ENCODE measurements at regions not wholly inside any gene's neighbourhood (a gene's known extent, or its start where the extent isn't known, plus 50 kb on each side); places are given as distances from the start of the nearest gene placed in this dataset.
A peak's percentile ranks its signal among the peaks of the same experiment; 100 is the strongest.

DNA sequence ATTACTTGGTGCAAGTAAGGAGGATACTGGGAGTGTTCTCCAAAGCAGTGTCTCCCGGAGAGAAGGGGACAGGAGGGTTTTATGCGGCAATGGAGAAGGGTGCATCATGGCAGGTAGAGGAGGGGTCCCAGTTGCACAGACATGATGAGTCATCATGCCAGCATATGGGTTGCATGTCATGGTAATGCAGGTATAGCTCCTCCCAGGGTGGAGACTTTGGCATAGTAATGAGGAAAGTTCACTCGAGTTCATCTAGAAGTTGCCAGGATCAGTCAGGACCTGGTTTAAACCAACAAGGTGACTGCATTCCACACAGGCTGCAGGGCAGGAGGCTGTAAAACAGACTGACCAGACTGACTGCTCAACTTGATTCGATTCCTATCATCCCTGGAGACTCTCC, 355.7 kb upstream of the DUSP10 start:
- H2AFZ ChIP-seq = no peak overlapping the region
- DNase-seq = peak; percentile 50
- peak overlapping the region; percentile 17; the same call in 1 of the 2 replicates for H3K4me2 ChIP-seq
- H3K9me2 ChIP-seq (ENCODE audit: insufficient read depth) = no peaks in the 10 kb centered on the region
- no peaks in the 10 kb centered on the region; the same call in 1 of the 2 replicates for H3F3A ChIP-seq (ENCODE audit: insufficient read depth, low read depth)
- no peaks in the 10 kb centered on the region for H3K27me3 ChIP-seq (ENCODE audit: insufficient read depth, low read depth)
- peaks cover 12% of the 10 kb centered on the region for H3K4me1 ChIP-seq (replicated peaks; ENCODE audit: insufficient read depth)
- H3K9me3 ChIP-seq (ENCODE audit: insufficient read depth, low read depth) = 0 out of 2 replicates have a peak, but pooled peaks cover 5% of the 10 kb centered on the region
- POLR2A ChIA-PET (ENCODE audit: unreplicated experiment) = no interaction called here
- H3K27ac ChIP-seq = no peak overlapping the region
- H4K20me1 ChIP-seq (ENCODE audit: insufficient read depth) = no peaks in the 10 kb centered on the region
- intact Hi-C loops (cut with micrococcal nuclease; ENCODE audit: unreplicated experiment) = loop anchor here (5.0 kb wide), 1 partner anchor 140 kb away; no protein-coding TSS in a partner anchor
- no peaks in the 10 kb centered on the region for H3K79me2 ChIP-seq (ENCODE audit: low read depth)
- no peak overlapping the region for H3K4me3 ChIP-seq
- no peak for TF ChIP-seq EZH2 (IDR thresholded peaks at IDR 0.05; ENCODE audit: low read depth)
- TF ChIP-seq, protein P1, sequence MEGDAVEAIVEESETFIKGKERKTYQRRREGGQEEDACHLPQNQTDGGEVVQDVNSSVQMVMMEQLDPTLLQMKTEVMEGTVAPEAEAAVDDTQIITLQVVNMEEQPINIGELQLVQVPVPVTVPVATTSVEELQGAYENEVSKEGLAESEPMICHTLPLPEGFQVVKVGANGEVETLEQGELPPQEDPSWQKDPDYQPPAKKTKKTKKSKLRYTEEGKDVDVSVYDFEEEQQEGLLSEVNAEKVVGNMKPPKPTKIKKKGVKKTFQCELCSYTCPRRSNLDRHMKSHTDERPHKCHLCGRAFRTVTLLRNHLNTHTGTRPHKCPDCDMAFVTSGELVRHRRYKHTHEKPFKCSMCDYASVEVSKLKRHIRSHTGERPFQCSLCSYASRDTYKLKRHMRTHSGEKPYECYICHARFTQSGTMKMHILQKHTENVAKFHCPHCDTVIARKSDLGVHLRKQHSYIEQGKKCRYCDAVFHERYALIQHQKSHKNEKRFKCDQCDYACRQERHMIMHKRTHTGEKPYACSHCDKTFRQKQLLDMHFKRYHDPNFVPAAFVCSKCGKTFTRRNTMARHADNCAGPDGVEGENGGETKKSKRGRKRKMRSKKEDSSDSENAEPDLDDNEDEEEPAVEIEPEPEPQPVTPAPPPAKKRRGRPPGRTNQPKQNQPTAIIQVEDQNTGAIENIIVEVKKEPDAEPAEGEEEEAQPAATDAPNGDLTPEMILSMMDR (conservative IDR thresholded peaks at IDR 0.05) = no peak
- BruUV-seq (replicated peaks) = no TSS peak
- H3K36me3 ChIP-seq (ENCODE audit: low read depth) = no peaks in the 10 kb centered on the region
- CTCF ChIA-PET = interaction anchor here (0.6 to 0.7 kb wide), 2 partner anchors 359 to 1214 kb away, joined by 3 read pairs; no protein-coding TSS in a partner anchor

DNA sequence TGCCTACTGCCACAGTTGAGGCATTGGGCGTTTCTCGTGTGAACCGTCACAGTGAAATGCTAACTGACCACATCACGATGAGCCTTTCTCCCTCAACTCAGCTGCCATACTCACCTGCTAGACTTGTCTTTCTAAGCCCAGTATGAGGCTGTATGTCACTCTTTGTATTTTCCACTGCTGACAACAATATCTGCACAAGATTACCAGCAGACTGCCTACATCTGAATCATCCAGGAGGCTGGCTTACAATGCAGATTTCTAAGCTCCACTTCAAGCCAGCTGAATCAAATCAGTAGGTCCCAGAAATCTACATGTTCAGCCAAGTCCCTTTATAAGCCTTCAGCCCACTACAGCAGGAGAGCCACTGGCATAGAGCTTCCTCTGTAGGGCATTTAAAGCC, 355.0 kb upstream of the DUSP10 start:
- ChIA-PET CTCF (interaction anchor here (0.6 to 0.7 kb wide), 2 partner anchors 360 to 1213 kb away, joined by 3 read pairs; no protein-coding TSS in a partner anchor), POLR2A (ENCODE audit: unreplicated experiment) (interaction anchor here (0.5 to 0.6 kb wide), 2 partner anchors 354 to 390 kb away, joined by 17 to 18 read pairs; no protein-coding TSS in a partner anchor)
- H3K27ac ChIP-seq = no peak overlapping the region
- H3K4me1 ChIP-seq (replicated peaks; ENCODE audit: insufficient read depth) = peaks cover 12% of the 10 kb centered on the region
- H3K4me2 ChIP-seq = no peak overlapping the region
- 0 out of 2 replicates have a peak, but pooled peaks cover 5% of the 10 kb centered on the region for H3K9me3 ChIP-seq (ENCODE audit: insufficient read depth, low read depth)
- no peaks in the 10 kb centered on the region for H3K27me3 ChIP-seq (ENCODE audit: insufficient read depth, low read depth)
- no peak overlapping the region for H3K4me3 ChIP-seq
- TF ChIP-seq EZH2 (IDR thresholded peaks at IDR 0.05; ENCODE audit: low read depth) = no peak
- TF ChIP-seq, protein P1 (conservative IDR thresholded peaks at IDR 0.05) = no peak
- H3K79me2 ChIP-seq (ENCODE audit: low read depth) = no peaks in the 10 kb centered on the region
- no peaks in the 10 kb centered on the region for H3K9me2 ChIP-seq (ENCODE audit: insufficient read depth)
- H3K36me3 ChIP-seq (ENCODE audit: low read depth) = no peaks in the 10 kb centered on the region
- peak in 1 of 2 experiments; percentile 7 for DNase-seq
- intact Hi-C loops (cut with micrococcal nuclease; ENCODE audit: unreplicated experiment) = loop anchor here (1.0 to 5.0 kb wide), 2 partner anchors 140 to 619 kb away; no protein-coding TSS in a partner anchor
- BruUV-seq (replicated peaks) = no TSS peak
- no peaks in the 10 kb centered on the region for H4K20me1 ChIP-seq (ENCODE audit: insufficient read depth)
- no peaks in the 10 kb centered on the region; the same call in 1 of the 2 replicates for H3F3A ChIP-seq (ENCODE audit: insufficient read depth, low read depth)
- no peak overlapping the region for H2AFZ ChIP-seq

DNA sequence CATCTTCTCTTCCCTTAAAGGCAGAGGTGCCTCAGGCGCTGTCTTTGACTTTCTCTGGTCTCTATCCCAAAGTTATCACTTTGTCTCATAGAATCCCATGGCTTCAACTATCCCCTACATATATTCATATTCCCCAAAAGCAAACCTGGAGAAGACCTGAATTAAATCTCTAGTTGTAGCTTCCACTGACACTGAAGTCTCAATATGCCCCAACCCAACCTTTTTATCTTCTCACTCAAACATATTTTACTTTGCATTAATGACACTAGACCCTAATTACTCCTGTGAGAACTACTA, 354.5 kb upstream of the DUSP10 start:
- no TSS peak for BruUV-seq (replicated peaks)
- no peaks in the 10 kb centered on the region for H4K20me1 ChIP-seq (ENCODE audit: insufficient read depth)

More for the DNA sequence above, 354.5 kb upstream of the DUSP10 start:
- no peaks in the 10 kb centered on the region for H3K27me3 ChIP-seq (ENCODE audit: insufficient read depth, low read depth)
- H3K36me3 ChIP-seq (ENCODE audit: low read depth) = no peaks in the 10 kb centered on the region
- no peaks in the 10 kb centered on the region for H3K9me2 ChIP-seq (ENCODE audit: insufficient read depth)
- intact Hi-C loops (cut with micrococcal nuclease; ENCODE audit: unreplicated experiment) = loop anchor here (1.0 to 5.0 kb wide), 2 partner anchors 139 to 618 kb away; no protein-coding TSS in a partner anchor
- H3K4me3 ChIP-seq = no peak overlapping the region
- H3K27ac ChIP-seq = no peak overlapping the region
- H3K79me2 ChIP-seq (ENCODE audit: low read depth) = no peaks in the 10 kb centered on the region
- CTCF ChIA-PET = no interaction called here
- no peak overlapping the region for H3K4me2 ChIP-seq
- 0 out of 2 replicates have a peak, but pooled peaks cover 5% of the 10 kb centered on the region for H3K9me3 ChIP-seq (ENCODE audit: insufficient read depth, low read depth)
- POLR2A ChIA-PET (ENCODE audit: unreplicated experiment) = interaction anchor here (0.6 kb wide), 1 partner anchor 390 kb away, joined by 17 read pairs; no protein-coding TSS in a partner anchor
- no peak overlapping the region for H2AFZ ChIP-seq
- DNase-seq = no peak
- TF ChIP-seq, protein P1 (conservative IDR thresholded peaks at IDR 0.05) = peak; percentile 34; the same call in 1 of the 2 replicates
- TF ChIP-seq EZH2 (IDR thresholded peaks at IDR 0.05; ENCODE audit: low read depth) = no peak
- peaks cover 12% of the 10 kb centered on the region for H3K4me1 ChIP-seq (replicated peaks; ENCODE audit: insufficient read depth)
- H3F3A ChIP-seq (ENCODE audit: insufficient read depth, low read depth) = no peaks in the 10 kb centered on the region; the same call in 1 of the 2 replicates

Measured in PC-9 (cell line).